Stimulated activated CD4-positive, alpha-beta T cell treated with anti-CD3 and anti-CD28 coated beads, Interleukin-1b, Interleukin-23, amount 100 ng/mL, for 48 hours (primary cell): ENCODE measurements at regions not wholly inside any gene's neighbourhood (a gene's known extent, or its start where the extent isn't known, plus 50 kb on each side); places are given as distances from the start of the nearest gene placed in this dataset.
A peak's percentile ranks its signal among the peaks of the same experiment; 100 is the strongest.

Experiments
- DNase-seq: peaks from one replicate; pipeline ENCODE4 v3.0.0-alpha.2; 2020

DNA sequence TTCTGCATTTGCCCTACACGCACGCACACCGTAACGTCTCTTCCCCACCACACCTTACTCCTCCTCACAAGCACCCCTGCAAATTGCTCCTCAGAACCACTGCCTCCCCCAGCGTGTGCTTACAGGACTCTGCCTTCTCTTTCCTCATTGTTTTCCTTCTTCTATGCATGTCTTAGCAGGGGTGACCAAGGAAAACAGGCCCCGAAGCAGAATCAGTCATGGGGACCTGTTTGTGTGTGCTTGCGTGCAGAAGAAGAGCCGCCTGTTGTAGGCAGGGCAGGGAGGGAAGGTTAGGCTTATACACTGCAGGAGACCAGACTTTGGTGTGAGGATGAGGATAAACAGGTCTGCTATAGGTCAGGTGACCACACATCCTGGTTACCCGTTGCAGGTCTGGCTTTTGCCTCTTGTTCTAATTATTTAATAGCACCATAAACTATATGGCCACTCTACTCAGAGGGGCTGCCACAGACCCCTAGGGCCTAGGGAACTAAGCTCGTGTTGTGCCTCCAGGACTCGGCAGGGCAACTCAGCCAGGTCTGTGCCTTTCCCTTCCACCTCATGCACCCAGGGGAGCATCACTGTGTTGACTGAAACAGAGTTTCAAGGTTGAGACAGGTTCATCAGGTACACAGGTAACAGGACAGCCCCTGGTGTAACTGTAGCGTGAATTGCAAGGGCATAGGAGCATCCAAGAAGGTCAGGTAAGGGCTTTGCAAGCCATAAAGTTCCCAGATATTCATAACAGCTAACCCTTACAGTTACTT is 60.8 kb upstream of the EPS8L3 start:
- DNase-seq, result no peak

DNA sequence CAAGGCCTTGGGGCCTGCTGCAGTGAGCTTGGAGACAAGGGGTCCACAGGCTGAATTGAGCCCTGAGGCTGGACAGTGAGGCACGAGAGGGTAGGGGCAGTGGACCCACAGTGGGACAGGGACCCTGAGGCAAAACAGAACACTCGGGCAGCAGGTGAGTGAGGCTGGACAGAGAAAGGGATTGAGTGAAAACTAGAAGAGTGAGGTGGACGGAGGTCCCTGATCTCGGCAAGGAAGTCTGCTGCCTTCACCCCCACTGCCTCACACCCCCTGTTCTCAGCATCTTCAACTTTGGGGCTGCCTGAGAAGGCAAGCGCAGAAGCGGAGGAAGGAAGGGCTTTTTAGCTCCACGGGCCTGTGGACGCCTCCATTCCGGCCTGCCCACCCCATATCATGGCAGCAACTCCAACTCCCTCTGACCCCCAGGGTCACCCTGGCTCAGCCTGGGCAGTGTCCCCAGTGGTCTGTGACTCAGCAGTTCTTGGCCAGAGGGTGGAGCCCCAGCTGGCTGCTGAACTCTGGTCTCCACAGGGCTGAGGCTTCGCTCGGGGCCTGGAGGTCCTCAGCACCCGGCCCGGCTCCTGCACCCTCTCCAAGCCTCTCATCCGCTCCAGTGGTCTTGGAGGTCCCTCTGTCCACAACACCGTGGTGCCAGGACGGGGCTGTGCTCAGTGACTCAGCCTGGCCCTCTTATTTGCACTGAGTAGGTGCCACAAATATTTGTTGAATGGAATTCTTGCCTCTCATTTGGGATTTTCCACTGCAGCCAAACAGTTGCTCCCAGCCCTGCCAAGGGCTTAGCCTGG is 60.0 kb upstream of the EPS8L3 start:
- DNase-seq, result no peak

DNA sequence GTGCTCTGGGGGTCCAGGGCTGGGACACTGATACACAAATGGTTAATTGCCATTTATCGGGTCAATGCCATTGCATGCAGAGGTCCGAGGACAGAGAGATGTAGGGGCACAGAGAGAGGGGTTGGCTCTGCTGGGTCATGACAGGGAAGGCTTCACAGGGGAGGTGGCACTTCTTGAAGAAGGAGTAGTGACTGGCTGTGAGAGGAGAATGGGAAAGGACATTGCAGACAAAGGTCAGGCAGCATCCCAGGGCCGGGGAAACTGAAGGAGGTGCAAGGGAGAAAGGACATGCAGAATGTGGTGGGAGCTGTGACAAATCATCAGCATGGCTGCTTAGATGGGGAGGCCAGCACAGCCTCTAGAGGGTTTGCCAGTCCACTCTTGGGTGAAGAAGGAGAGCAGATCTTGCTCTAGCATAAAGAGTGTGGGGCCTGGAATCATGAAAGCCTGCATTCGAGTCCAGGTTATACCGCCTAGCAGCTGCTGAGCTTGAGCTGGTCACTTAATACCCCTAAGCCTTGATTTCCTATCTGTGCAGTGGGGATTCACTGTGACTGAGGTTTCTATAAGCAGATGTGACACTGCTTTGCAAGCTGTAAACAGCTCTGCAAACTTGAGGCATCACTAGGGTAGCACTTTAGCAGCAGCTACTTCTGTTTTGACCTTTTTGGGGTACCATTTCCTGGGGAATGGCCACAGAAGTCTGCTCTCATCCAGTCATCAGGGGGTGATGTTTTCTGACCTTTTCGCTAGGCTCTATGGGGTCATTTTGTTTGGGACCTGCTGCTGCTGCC is 59.2 kb upstream of the EPS8L3 start:
- DNase-seq, result no peak

DNA sequence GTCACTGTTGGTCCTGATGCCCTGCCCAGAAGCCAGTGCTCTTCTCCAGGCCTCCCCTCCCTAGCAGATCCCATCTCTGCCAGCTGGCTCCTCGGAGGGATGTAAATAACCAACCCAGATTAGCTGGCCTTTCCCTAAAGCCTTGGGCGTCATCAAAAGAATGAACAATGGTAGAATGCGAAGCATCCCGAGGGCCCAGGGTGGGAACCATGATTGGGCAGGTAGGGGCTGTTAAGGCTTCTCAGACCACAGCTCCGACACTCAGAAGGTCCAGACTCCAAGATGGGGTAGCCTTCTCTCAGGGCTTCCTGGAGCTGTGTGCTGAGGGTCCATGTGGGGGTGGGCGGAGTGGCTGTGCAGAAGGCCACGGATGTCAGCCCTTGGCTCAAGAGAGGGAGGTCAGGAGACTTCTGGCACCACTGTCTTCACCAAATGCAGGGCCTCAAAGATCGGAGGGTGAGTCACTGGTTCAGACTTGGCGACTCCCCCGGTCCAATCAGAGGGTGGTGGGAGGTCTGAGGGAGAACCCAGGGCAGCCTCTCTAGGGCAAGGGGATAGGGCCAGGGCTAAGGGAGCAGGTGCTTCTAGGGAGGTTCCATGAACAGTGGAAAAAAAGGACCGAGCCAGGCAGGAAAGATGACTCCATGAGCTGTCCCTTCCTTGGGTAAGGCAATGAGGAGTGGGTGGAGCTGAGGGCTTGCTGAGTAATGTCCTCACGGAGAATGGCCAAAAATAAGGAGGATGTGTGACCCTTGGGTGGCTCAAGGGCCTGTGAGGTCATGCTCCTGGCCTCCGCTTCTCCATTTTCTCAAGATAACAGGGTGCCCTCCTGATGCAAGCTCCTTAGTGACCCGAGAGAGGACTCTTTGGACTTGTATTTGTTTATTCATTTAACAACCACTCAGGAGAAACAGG is 58.4 kb upstream of the EPS8L3 start:
- no peak for DNase-seq

DNA sequence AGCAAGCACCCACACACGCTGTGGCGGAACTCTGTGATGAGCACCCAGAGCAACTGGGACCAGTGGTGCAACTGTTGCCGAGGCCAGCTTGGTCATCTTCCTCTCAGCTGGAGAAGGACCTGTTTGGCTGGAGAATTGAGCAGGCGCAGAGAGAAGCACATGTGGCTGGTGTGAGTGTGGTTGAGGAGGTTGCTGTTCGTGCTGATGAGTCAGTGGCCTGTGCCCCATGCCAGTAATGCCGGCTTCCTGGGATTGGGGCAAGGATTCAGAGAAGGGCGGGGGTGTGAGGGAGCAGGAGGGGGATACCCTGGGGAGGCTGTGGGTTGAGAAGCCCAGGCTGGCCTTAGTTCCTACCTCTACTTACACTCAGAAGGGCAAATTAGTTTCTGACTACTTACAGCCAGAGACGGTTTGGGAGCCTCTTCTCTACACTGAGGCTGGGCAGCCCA is 57.5 kb upstream of the EPS8L3 start:
- peak; percentile 36 for DNase-seq

DNA sequence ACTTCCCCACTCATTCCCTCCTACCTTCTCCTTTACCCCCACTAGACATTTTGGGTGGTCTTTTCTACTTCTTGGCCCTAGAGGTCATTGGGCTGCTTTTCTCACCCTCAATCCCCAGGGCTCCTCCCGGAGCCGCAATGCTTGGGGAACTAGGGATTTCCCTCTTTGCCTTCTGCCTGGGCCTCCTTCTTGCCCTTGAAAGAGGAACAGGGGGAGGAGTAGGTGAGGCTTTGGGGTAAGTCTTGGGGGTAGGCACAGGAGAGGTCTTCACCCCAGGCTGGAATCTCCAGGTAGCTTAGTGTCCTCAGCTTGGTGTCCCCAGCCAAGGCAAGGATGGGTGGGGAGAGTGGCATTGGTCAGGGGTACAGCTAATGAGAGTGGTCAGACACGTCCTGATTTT is 56.2 kb upstream of the EPS8L3 start:
- no peak for DNase-seq

DNA sequence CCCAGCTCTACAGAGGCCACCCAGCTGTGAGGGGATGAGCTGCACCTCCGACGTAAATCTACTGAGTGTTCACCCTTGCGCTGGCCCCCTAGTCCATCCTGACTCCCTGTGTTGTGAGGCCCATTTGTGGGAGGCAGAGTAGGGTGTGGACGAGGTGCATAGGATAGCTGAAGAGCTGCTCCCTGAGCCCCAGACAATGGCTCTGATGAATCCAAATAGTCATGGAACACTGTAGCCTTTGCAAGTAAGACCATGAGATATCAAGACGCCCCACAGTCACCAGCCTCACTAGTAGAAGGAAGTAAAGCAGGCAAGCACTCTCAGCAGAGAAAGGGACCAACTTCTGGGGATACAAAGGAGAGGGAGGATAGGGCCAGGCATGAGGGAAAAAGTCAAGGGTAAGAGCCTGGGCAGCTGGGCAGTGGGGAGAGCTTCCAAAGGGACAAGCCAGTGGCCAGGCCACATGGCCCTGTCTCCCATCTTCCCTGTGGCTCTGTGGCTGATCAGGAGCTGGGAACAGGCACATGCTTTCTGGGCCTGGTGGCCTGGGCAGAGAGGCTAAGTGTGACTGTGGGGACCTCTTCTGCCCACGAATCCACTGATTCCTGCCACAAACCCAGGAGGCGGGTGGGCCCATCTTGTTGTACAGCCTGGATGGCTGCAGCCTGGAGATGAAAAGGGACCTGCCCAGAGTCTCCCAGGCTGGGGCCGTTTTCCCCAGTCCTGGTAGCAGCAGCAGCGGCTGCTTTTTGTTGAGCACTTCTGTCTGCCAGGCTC is 55.5 kb upstream of the EPS8L3 start:
- no peak for DNase-seq

DNA sequence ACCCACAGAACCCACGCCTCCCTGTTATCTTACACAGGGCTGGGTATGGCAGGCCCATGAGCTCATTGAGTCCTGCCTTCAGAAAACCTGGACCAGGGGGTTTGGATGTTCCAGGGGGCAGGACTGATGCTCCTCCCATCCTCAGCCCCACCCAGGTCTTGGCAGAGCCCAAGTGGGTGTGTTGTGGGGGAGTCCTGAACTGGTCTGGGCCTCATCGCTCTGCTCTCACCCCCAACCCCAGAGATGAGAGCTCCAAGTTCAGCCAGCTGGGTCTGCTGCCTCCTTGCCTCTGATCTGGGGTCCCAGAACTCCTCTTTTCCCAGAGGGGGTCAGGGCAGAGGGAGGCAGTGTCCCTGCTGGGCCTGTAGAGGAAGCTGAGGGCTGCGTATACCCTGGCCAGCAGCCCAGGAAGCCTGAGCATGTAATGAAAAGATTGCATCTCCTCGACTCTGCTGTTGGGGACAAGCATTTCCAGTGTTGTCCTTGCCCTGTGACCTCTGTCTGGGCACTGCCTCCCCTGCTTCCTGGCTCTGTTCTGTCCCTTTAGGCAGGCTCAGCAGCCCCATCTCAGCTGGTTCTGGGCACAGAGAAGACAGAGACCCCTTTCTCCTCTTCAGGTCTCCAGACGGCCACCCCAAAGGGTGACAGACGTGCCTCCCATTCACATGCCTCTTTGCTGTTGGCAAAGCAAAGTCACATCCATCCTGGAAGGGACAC is 54.7 kb upstream of the EPS8L3 start:
- no peak for DNase-seq

DNA sequence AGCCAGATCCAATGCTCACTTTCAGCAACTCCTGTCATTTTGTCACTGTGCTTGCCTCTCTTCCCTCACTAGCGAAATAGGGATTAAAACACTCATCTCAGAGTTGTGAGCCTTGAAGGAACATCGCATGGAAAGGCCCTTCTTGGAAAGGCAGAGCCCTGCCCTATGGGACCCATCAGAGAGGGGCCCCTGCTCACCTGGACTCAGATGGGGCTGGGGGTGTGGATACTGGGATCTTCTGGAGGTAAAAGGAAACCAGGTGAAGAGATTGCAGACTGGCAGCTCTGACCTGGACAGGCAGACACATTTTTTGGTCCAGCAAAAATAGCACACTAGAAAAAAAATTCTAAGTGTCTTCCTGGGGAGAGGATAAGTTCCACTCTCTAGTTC is 54.2 kb upstream of the EPS8L3 start:
- no peak for DNase-seq

DNA sequence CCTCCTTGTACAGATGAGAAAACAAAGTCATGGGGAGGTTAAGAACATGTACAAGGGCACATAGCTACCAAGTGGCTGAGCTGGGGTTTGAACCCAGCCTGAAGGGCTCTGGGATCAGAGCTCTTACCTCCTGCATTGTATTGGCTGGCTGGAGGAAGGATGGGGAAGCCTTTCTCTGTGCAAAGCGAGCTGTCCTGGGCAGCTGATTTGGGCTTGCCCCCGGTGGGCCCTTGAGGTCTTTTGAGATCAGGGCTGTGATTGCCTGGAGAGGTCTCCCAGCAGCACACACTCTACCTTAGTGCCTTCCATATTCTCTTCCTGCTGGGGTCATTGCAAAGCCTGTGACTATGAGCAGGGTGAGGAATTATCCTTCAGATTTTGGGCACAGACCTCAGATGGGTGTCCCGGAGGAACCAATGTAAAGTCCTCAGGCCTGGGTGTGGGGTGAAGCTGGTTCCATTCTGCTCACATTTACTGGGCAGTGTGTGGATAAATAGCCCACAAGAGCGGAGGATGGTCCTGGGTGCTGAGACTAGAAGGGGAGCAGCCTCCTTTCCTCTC is 53.3 kb upstream of the EPS8L3 start:
- DNase-seq, result no peak

DNA sequence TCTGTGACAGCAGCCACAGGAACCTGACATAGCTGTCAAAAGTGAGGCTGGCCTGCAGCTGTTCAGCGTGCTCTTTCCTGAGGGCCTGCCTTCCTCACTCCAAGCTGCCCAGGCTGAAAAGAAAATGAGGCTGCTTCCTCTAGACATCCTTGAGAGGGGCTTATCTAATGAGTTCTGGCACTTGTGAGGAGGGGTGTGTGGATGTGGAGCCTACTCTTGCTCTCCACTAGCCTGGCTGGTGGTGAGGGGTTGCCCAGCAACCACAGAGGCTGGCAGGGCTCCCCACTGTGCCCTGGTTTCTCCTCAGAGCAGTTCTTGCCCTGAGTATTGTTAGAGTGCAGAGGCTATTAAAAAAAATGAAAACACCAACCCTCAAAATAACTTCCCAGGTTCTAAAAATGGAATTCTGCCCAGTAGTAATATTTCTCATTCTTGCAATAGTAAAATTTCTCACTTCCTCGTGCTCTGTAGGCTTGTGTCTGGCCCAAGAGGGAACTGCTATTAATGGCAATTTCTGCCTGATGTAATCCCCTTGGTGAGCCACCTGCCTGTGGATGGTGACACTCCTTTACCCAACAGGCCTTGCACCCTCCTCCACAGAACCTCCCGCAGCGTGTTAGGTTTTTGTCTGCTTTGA is 52.6 kb upstream of the EPS8L3 start:
- no peak for DNase-seq

DNA sequence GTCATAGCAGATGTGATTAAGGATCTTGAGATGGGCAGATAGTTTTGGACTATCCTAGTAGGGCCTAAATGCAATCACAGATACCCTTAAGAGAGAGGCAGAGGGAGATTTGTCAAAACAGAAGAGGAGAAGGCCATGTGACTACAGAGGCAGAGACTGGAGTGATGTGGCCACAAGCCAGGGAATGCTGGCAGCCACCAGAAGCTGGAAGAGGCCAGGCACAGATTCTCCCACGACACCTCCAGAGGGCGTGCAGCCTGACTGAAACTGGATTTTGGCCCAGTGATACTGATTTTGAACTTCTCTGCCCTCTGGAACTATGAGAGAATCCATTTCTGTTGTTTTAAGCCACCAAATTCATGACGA is 52.1 kb upstream of the EPS8L3 start:
- no peak for DNase-seq

DNA sequence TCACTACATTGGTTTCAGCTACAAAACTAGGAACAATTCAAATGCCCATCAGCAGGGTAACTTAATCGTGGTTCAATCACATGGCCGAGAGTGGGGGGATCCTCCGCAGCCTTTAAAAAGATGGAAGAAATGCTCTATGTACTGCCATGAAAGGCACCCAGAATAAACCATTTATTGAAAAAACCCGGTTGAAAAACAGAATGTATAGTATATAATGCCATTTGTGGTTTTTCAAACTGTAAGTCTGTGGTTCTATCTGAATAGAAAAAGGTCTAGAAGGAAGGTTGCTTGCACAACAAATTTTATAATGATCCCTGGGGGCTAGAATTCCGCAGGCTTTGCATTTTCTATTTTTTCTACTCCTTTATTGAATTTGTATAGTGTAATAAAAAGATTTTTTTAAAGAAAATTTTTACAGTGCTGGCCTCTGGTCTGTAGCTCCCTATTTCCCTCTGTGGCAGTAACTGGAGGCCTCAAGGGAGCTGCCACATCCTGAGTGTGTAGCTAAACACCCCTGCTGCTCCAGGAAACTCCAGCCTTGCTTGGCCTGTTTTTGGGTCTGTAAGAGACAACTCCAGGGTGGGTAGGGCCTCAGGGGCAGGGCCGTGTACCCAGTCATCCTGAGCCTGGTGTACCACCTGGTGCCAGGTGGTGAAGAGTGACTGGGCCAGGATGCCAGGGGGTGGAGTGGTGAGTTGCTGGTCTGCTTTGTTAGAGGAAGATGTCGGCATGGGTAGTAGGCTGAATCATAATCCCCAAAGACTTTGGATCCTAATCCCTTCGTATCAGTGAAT is 51.5 kb upstream of the EPS8L3 start:
- DNase-seq, result no peak

DNA sequence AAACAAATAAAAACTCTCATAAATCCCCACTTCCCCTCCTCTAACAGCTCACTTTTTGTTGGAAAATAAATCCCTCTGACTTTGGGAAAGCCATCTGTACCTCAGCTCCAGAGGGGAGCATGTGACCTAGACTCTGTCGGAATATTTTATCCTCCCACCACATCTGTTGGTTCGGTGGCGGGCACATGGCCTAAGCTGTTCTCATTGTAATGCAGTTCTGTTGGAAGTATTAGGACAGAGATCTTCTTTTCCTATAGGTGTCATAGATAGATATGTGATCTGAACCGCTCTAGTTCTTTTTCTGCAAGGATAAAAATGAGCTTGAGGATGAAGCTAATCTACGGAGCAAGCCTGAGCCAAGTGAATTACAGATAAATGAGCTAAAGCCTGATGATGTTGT is 50.5 kb upstream of the EPS8L3 start:
- no peak for DNase-seq
